Transverse colon (tissue), 4 donors: ENCODE measurements at regions not wholly inside any gene's neighbourhood (a gene's known extent, or its start where the extent isn't known, plus 50 kb on each side); places are given as distances from the start of the nearest gene placed in this dataset.
"Not testable (repeated sequence)": the region's sequence is repeated elsewhere in the genome, so short reads cannot be mapped to it uniquely, and the experiment has no call there.

Source experiments
- DNase-seq: peaks from one replicate; pipeline ENCODE4 v3.0.0-alpha.2; 2019
- H3K27ac ChIP-seq, 4 donors: fragments of 200-600 bp; sonication (generic); 2 replicates each; pipeline ENCODE4 v1.5.1; 2016 to 2018; ENCODE audit warnings: inconsistent platforms in 4 of 4
- H3K27me3 ChIP-seq: fragments of 200-600 bp; sonication (generic); 2 replicates; pipeline ENCODE4 v1.5.1; 2017; ENCODE audit warnings: inconsistent platforms
- H3K36me3 ChIP-seq, 4 donors: fragments of 200-600 bp; sonication (generic); 2 replicates each; pipeline ENCODE4 v1.5.1; 2017 to 2019; ENCODE audit warnings: inconsistent platforms in 4 of 4
- H3K4me1 ChIP-seq, 4 donors: fragments of 200-600 bp; sonication (generic); 2 replicates each; pipeline ENCODE4 v1.5.1; 2017 to 2020; ENCODE audit warnings: inconsistent platforms in 4 of 4
- H3K4me3 ChIP-seq, 4 donors: fragments of 200-600 bp; sonication (generic); 1 replicate in 1 of 4; 2 replicates in 3 of 4; pipeline versions ENCODE4 v1.5.1 to v1.6.1; 2017 to 2019; ENCODE audit warnings: inconsistent platforms in 4 of 4
- H3K9me3 ChIP-seq, 2 donors: fragments of 200-600 bp; sonication (generic); 2 replicates each; pipeline ENCODE4 v1.5.1; 2017 to 2019; ENCODE audit warnings: inconsistent platforms in 2 of 2
- CTCF ChIP-seq, 5 experiments: fragments of 200-600 bp in 3 of 5; fragments of 450-650 bp in 2 of 5; sonication (generic) in 3 of 5; IDR thresholded peaks; 1 replicate in 2 of 5; 2 replicates in 3 of 5; pipeline ENCODE4 v1.5.1; 2016 to 2017; ENCODE audit warnings: antibody characterized with exemption in 5 of 5, inconsistent platforms in 3 of 5, mild to moderate bottlenecking in 2 of 5, moderate library complexity in 1 of 5
- EP300 ChIP-seq: sonication (generic); formaldehyde crosslinking; IDR thresholded peaks from one replicate; pipeline ENCODE4 v1.6.1; 2017; ENCODE audit warnings: antibody characterized with exemption, low read depth
- POLR2A ChIP-seq: fragments of 450-650 bp; IDR thresholded peaks from one replicate; pipeline ENCODE4 v1.6.1; 2016; ENCODE audit warnings: antibody characterized with exemption, mild to moderate bottlenecking, moderate library complexity
- POLR2AphosphoS5 ChIP-seq, 3 donors: sonication (generic); formaldehyde crosslinking; IDR thresholded peaks; one replicate each; pipeline ENCODE4 v1.6.1; 2016; ENCODE audit warnings: antibody characterized with exemption in 3 of 3
- WGBS, 2 donors: methylation state at CpG; one replicate each; pipeline ENCODE4 v1.1.5; 2018; ENCODE audit warnings: low coverage in 1 of 2; 5-methylcytosine and 5-hydroxymethylcytosine counted together
- in situ Hi-C, 4 donors: fragments of 200-750 bp; cut with MboI; loops; one replicate each; pipeline versions ENCODE4 v1.15.0 to v1.15.1; 2017; ENCODE audit warnings: low sequenced_read_pairs in 3 of 4, low pct_ligation_motif_present in 1 of 4, low pct_unique_long_range_greater_than_20kb in 1 of 4
- intact Hi-C: fragments of 100-400 bp; cut with DNase I; formaldehyde crosslinking; loops from one replicate; pipeline ENCODE4 v1.15.1; 2023; ENCODE audit warnings: low total_unique reads

GRCh38 chr3:177705976-177706823 lies 508.9 kb upstream of the TBL1XR1 start:
- no peak overlapping the region for H3K4me3 ChIP-seq
- H3K36me3 ChIP-seq, result no peaks in the 10 kb centered on the region
- in situ Hi-C loops (no loop called here), intact Hi-C loops (no loop called here)
- H3K9me3 ChIP-seq, result no peaks in the 10 kb centered on the region
- no peak for DNase-seq
- peaks cover 0 to 4% (median 2%) of the 10 kb centered on the region in 4 donors for H3K4me1 ChIP-seq
- H3K27me3 ChIP-seq, result no peaks in the 10 kb centered on the region
- peak overlapping the region in 2 of 4 donors; percentile 12 to 15 for H3K27ac ChIP-seq
- TF ChIP-seq CTCF (IDR thresholded peaks at IDR 0.05) (no peak), POLR2AphosphoS5 (IDR thresholded peaks at IDR 0.05) (no peak), POLR2A (no peak), EP300 (no peak)
- WGBS, 2 donors, result 33 to 77% methylated on average over 1 to 4 of the region's 4 CpGs

GRCh38 chr3:177709470-177709869 lies 512.2 kb upstream of the TBL1XR1 start:
- H3K4me1 ChIP-seq, H3K27me3 ChIP-seq, intact Hi-C loops, H3K36me3 ChIP-seq, H3K27ac ChIP-seq, in situ Hi-C loops, DNase-seq, H3K4me3 ChIP-seq, H3K9me3 ChIP-seq: not testable (repeated sequence)
- 86 to 94% methylated on average over 4 to 7 of the region's 7 CpGs for WGBS, 2 donors

- H3K4me3 ChIP-seq, result no peak overlapping the region
- intact Hi-C loops (no loop called here), in situ Hi-C loops (no loop called here)
- H3K36me3 ChIP-seq, result no peaks in the 10 kb centered on the region
- TF ChIP-seq POLR2AphosphoS5 (IDR thresholded peaks at IDR 0.05) (no peak), EP300 (no peak), CTCF (IDR thresholded peaks at IDR 0.05) (no peak), POLR2A (no peak)
- H3K27ac ChIP-seq, result no peak overlapping the region
- no peak for DNase-seq
- no peaks in the 10 kb centered on the region for H3K27me3 ChIP-seq
- peaks cover 0 to 4% (median 2%) of the 10 kb centered on the region in 4 donors for H3K4me1 ChIP-seq
- no peaks in the 10 kb centered on the region for H3K9me3 ChIP-seq
Measured at GRCh38 chr3:177710506-177710905, 513.2 kb upstream of the TBL1XR1 start.

DNA sequence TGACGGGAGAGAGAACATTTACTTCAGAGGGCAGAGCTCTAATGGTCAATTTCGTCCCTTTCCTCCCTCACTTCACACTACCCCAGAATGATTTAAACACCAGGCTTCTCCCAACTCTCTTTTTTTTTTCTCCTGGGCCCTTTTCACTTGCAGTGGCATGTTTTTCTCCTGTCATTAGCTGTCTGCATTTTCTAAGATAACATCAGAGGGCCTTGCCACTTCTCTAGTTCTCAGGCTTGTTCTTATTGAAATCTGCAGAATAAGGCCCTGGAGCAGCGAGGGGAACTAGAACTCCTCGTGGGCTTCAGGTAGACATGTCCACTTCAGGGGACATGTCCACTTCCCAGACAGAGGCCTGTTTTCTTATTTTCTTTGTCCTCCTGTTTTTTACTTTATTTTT lies 514.4 kb upstream of the TBL1XR1 start:
- in situ Hi-C loops, result no loop called here
- TF ChIP-seq POLR2A (no peak), CTCF (IDR thresholded peaks at IDR 0.05) (no peak)
- Histone ChIP-seq H3K27me3 (no peaks in the 10 kb centered on the region), H3K36me3 (no peaks in the 10 kb centered on the region), H3K27ac (no peak overlapping the region), H3K4me1 (no peaks in the 10 kb centered on the region), H3K9me3 (no peaks in the 10 kb centered on the region), H3K4me3 (no peak overlapping the region)
- intact Hi-C loops, result no loop called here
- DNase-seq, result no peak
- WGBS, 2 donors, result 84 to 96% methylated on average over 4 of the region's 4 CpGs
